ENCODE measurements at regions not wholly inside any gene's neighbourhood (a gene's known extent, or its start where the extent isn't known, plus 50 kb on each side); places are given as distances from the start of the nearest gene placed in this dataset.

DNA sequence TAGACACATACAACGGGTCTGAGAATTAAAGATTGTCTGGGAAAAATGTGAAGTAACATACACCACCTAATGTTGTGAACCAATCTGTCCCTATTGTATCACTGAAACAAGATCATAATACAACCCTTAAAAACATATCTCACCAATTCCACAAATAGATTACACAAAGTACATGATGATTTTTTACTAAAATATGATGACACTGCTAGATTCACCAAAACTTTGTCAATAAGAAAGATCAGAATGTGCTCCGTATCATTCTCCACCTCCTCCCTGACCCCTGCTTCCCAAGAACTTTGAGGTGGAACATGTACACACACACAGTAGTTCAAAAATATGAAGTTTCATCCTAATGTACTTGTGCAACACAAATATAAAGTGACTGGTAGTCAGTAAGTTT lies 862.0 kb downstream of the PCDH18 start:
- DNase-seq, result no peak

- no peak for DNase-seq
Observed at GRCh38 chr4:136664988-136665387, 867.3 kb downstream of the PCDH18 start.

DNA sequence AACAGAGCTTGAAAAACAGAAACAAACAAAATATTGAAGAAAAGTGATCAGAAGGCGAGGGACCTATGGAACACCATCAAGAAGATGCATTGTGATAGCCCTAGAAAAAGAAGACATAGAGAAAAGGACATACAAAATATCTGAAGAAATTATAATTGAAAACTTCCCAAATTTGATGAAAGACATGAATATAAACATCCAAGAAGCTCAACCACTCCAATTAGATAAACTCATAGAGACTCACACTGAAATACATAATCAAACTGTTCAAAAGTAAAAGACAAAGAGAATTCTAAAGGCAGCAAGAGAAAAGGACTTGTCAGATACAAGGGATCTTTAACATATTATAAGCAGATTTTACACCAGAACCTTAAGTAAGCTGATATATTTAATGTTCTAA lies 869.8 kb downstream of the PCDH18 start:
- DNase-seq, result no peak

GRCh38 chr4:136653640-136654406 lies 878.5 kb downstream of the PCDH18 start:
- no peak for DNase-seq

DNA sequence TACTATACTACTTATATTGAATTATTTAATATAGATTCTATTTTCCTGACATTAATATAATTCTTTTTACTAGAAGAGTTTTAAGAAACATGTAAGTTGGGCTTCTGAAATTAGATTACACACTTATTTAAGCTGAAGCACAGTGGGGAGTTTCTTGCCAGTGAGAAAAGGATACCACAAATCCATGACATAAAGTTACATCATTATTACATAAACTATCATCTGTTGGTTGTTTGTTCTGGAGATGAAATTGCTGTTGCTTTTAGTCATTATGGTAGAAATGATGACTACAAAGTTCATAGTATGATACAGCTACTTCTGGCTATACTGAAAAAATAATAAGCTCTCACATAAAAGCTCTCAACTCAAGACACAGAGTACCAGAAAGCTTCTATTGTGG lies 880.4 kb downstream of the PCDH18 start:
- no peak for DNase-seq

- no peak for DNase-seq
Observed at GRCh38 chr4:136651278-136651667, 881.0 kb downstream of the PCDH18 start.

DNA sequence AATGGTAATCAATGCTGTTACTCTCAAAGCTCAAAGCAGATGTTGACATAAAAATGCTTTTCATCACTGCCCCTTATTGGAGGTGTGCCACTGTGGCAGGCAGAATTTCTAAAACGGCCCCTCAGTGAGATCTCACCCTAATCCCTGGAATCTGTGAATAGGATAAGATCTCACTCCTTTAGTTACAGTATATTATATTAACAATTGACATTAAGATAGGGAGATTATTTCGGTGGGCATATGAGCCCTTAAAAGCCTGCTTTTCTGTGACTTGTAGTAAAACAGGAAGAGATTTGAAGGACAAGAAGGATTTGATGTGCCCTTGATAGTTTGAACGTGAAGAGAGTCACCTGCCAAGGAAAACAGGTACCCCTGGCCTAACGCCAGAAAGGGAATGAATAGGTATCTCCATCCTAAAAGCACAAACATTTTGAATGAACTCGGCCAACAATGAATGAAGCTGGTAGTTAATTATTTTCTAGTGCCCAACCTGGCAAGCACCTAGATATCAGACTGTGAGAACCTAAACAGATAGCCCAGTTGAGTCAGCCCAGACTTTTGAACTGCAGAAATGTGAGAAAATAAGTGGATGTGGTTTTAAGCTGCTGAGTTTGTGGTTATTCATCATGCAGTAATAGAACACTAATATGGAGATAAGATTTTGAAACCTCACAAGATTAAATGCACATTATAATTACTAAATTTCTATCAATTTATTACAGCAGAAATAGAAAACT lies 881.6 kb downstream of the PCDH18 start:
- DNase-seq, result no peak

DNA sequence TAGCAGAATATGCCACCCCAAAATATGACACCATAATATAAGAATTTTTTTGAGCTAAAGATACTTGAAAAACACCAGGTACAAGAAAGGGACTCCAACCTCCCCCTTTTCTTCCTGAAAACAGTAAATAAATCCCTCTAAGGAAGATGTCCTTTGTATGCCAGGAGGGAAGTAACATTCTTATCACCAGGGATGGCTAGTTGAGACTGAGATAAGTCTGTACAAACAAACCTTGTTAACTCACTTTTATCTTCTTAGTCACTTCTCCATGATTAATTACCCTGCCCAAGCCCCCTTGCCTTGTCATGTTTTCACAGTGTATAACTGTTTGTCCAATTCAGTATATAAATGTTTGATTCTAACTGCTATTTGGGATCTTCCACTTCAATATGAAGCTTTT lies 888.0 kb downstream of the PCDH18 start:
- DNase-seq, result no peak

GRCh38 chr4:136643416-136643815 lies 888.9 kb downstream of the PCDH18 start:
- DNase-seq, result no peak

- DNase-seq, result no peak
Observed at GRCh38 chr4:136637071-136637777, 895.1 kb downstream of the PCDH18 start.

GRCh38 chr4:136636155-136636554 lies 896.1 kb downstream of the PCDH18 start:
- no peak for DNase-seq

DNA sequence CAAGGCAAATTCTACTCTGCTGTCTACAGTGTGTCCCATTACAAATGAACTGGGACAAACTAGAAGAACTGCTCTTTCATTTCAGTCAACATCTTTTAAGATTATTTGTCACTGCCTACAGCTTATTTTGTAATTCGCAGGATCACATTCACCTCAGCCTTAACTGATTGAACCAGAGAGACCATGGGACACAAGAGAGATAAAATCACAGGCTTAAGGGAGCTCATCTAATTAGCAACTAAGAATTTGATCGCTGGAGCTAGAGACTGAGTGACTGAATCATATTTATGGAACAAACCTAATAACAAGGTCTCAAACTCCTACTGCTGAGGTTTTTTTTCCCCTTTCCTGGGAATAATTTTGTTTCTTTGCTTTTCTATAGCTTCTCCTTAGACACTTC lies 898.2 kb downstream of the PCDH18 start:
- DNase-seq, result no peak

DNA sequence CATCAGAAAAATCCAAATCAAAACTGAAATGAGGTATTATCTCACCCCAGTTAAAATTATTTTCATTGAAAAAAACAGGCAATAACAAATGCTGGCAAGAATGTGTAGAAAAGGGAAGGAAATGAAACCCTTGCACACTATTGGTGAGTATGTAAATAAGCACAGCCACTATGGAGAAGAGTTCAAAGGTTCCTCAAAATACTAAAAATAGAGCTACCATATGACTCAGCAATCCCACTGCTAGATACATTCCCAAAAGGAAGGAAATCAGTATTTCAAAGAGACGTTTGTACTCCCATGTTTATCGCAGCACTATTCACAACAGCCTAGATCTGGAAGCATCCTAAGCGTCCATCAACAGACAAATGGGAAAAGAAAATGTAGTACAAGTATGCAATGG lies 932.4 kb downstream of the PCDH18 start:
- DNase-seq, result no peak

GRCh38 chr4:136590440-136590839 lies 941.9 kb downstream of the PCDH18 start:
- DNase-seq, result no peak

- no peak for DNase-seq
Observed at GRCh38 chr4:136583567-136583966, 948.7 kb downstream of the PCDH18 start.

- DNase-seq, result no peak
Observed at GRCh38 chr4:136581119-136581518, 951.2 kb downstream of the PCDH18 start.

DNA sequence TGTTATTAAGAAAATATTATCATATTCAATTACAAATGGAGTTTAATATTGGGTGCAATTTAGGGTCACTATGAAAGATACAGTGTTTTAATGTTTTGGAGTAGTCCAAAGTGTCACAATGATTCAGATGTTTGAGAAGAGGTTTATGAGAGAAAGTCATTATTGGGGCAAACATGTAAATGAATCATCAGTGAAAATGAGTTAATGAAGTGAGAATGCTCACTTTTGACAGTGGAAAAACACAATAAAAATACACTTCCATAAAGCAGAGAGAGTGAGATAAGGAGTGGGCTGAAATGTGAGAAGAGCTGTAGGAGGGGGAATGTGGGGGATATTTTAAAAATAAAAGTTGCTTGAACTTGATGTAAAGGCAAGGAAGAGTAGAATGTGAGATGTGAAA lies 957.1 kb downstream of the PCDH18 start:
- no peak for DNase-seq

- DNase-seq, result no peak
Observed at GRCh38 chr4:136573460-136573859, 958.8 kb downstream of the PCDH18 start.

DNA sequence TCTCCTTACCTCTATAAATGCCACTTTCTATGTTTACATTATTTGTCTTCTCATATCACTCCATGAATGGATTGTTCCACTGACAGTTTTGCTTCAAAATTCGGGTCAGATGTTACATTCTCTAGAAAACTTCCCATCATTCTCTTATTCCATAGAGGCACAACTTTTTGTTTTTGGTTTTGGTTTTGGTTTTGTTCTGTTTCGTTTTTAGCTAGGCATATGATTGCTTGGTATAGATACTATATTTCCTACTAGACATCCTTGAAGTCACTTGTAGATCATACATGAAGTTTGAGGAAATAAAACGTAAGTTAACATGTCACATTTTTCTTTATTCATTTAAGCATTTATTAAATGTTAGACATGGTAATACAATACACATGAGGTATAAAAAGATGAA lies 961.0 kb downstream of the PCDH18 start:
- no peak for DNase-seq

DNA sequence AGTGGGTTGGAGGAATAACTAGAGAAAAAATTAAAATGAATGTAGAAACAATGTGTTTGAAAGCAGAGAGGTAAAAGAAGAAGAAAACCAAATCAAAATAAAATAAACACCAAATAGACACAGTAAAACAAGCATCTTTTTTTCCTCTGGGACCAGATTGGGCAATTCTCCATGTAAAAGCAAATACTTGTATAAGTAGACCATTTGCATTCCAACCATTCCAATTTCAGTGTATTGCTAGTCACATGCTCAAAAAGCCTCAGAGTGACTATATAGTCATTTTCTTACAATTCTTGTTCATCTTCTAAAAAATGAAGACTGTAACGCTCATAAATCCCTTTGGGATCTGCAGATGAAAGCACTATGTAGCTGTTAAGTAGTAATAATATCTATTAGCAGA lies 969.5 kb downstream of the PCDH18 start:
- DNase-seq, result no peak

GRCh38 chr4:136558940-136559494 lies 973.3 kb downstream of the PCDH18 start:
- DNase-seq, result no peak

- DNase-seq, result no peak
Observed at GRCh38 chr4:136557396-136557795, 974.9 kb downstream of the PCDH18 start.

DNA sequence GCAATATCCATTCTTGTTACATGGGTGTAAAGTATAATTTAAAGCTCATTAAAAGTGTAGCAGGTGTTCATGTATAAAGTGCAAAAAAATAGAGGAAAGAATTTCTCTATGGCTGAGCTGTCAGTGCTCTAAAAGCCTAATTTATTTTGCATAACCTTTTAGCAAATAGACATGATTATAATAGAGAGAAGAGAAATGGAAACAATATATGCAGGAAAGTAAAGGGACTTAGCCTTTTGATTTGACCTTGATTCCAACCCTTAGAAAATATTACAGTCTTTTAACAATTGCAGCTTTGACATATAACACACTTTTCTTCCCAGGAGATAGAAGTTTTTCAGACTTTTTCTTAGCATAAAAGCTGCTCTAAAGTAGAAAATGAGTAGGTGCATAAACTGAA lies 978.3 kb downstream of the PCDH18 start:
- no peak for DNase-seq

Measured in right lung (tissue), 2 donors.